CD14-positive monocyte (primary cell): ENCODE measurements at regions not wholly inside any gene's neighbourhood (a gene's known extent, or its start where the extent isn't known, plus 50 kb on each side); places are given as distances from the start of the nearest gene placed in this dataset.

Experiments used
- DNase-seq, 3 donors: peaks; one replicate each; pipeline ENCODE4 v3.0.0-alpha.2; 2011 to 2022
- H2AFZ ChIP-seq: 2 replicates; pipeline ENCODE4 v1.6.0; 2012; ENCODE audit warnings: mild to moderate bottlenecking, low read depth, low read length, inconsistent platforms; ENCODE audit not compliant: insufficient read depth, poor library complexity, severe bottlenecking
- H3K27ac ChIP-seq, 2 donors: 1 replicate in 1 of 2; 2 replicates in 1 of 2; pipeline ENCODE4 v1.5.1; 2012 to 2013; ENCODE audit warnings: low read length in 2 of 2, control low read depth in 1 of 2, inconsistent platforms in 1 of 2, low read depth in 1 of 2, mild to moderate bottlenecking in 1 of 2
- H3K27me3 ChIP-seq, 2 donors: one replicate each; pipeline versions ENCODE4 v1.6.0 to v1.6.1; 2011 to 2013; ENCODE audit warnings: low read length in 2 of 2; ENCODE audit not compliant: control insufficient read depth in 2 of 2, insufficient read depth in 2 of 2
- H3K36me3 ChIP-seq, 2 donors: replicated peaks in 1 of 2; 1 replicate in 1 of 2; 2 replicates in 1 of 2; pipeline versions ENCODE4 v1.5.1 to v1.6.1; 2012 to 2013; ENCODE audit warnings: low read length in 2 of 2, control low read depth in 1 of 2, inconsistent platforms in 1 of 2, mild to moderate bottlenecking in 1 of 2; ENCODE audit not compliant: insufficient read depth in 2 of 2, control insufficient read depth in 1 of 2
- H3K4me1 ChIP-seq, 2 donors: 1 replicate in 1 of 2; 2 replicates in 1 of 2; pipeline versions ENCODE4 v1.5.1 to v1.6.1; 2012 to 2013; ENCODE audit warnings: low read length in 2 of 2, control low read depth in 1 of 2, inconsistent platforms in 1 of 2, mild to moderate bottlenecking in 1 of 2, moderate library complexity in 1 of 2; ENCODE audit not compliant: insufficient read depth in 2 of 2, control insufficient read depth in 1 of 2
- H3K4me2 ChIP-seq: replicated peaks from 2 replicates; pipeline ENCODE3; 2012; ENCODE audit warnings: low read length, moderate library complexity, mild to moderate bottlenecking; ENCODE audit not compliant: poor library complexity, severe bottlenecking; ENCODE audit errors: extremely low read depth
- H3K4me3 ChIP-seq, 3 experiments: fragments of 200-600 bp in 1 of 3; sonication (generic) in 1 of 3; replicated peaks in 1 of 3; 1 replicate in 2 of 3; 2 replicates in 1 of 3; pipeline ENCODE4 v1.5.1; 2011 to 2013; ENCODE audit warnings: low read length in 3 of 3, mild to moderate bottlenecking in 3 of 3, control low read depth in 2 of 3, low read depth in 2 of 3, inconsistent platforms in 1 of 3, moderate library complexity in 1 of 3
- H3K79me2 ChIP-seq: 2 replicates; pipeline ENCODE4 v1.6.0; 2012; ENCODE audit warnings: mild to moderate bottlenecking, control low read depth, inconsistent platforms, low read length, moderate library complexity; ENCODE audit not compliant: insufficient read depth
- H3K9ac ChIP-seq: 2 replicates; pipeline ENCODE4 v1.6.0; 2017; ENCODE audit warnings: low read length, mild to moderate bottlenecking; ENCODE audit not compliant: insufficient read depth, poor library complexity, severe bottlenecking
- H3K9me3 ChIP-seq, 2 donors: replicated peaks in 1 of 2; 1 replicate in 1 of 2; 2 replicates in 1 of 2; pipeline versions ENCODE4 v1.5.1 to v1.6.1; 2012 to 2013; ENCODE audit warnings: low read length in 2 of 2, control low read depth in 1 of 2; ENCODE audit not compliant: control insufficient read depth in 1 of 2, insufficient read depth in 1 of 2
- H4K20me1 ChIP-seq: 2 replicates; pipeline ENCODE4 v1.6.0; 2012; ENCODE audit warnings: mild to moderate bottlenecking, low read length, control low read depth, moderate library complexity; ENCODE audit not compliant: insufficient read depth
- H3K27ac Mint-ChIP-seq, 7 donors: one replicate each; pipeline ENCODE4 v1.8.0; 2020; ENCODE audit warnings: mild to moderate bottlenecking in 7 of 7, mixed read lengths in 7 of 7, moderate library complexity in 6 of 7, inconsistent platforms in 2 of 7
- H3K27me3 Mint-ChIP-seq, 3 donors: one replicate each; pipeline ENCODE4 v1.8.0; 2021 to 2022; ENCODE audit warnings: low read depth in 3 of 3, mild to moderate bottlenecking in 3 of 3, mixed read lengths in 3 of 3, moderate library complexity in 3 of 3, inconsistent platforms in 1 of 3
- H3K36me3 Mint-ChIP-seq, 2 donors: one replicate each; pipeline ENCODE4 v1.8.0; 2020; ENCODE audit warnings: mixed read lengths in 2 of 2, inconsistent platforms in 1 of 2, mild to moderate bottlenecking in 1 of 2
- H3K4me1 Mint-ChIP-seq: one replicate; pipeline ENCODE4 v1.8.0; 2020; ENCODE audit warnings: mild to moderate bottlenecking, mixed read lengths
- H3K4me3 Mint-ChIP-seq, 2 donors: one replicate each; pipeline ENCODE4 v1.8.0; 2020; ENCODE audit warnings: mild to moderate bottlenecking in 2 of 2, mixed read lengths in 2 of 2, moderate library complexity in 1 of 2
- H3K9me3 Mint-ChIP-seq, 7 donors: one replicate each; pipeline ENCODE4 v1.8.0; 2020 to 2022; ENCODE audit warnings: mixed read lengths in 7 of 7, mild to moderate bottlenecking in 6 of 7, moderate library complexity in 6 of 7, inconsistent platforms in 2 of 7
- CTCF ChIP-seq: fragments of 200-600 bp; IDR thresholded peaks from one replicate; pipeline ENCODE4 v1.8.0; 2022; ENCODE audit warnings: antibody characterized with exemption, mild to moderate bottlenecking
- whole genome bisulfite sequencing: methylation state at CpG from one replicate; pipeline ENCODE4 v1.1.5; 2013; ENCODE audit warnings: missing lambda C conversion rate; ENCODE audit not compliant: insufficient coverage; 5-methylcytosine and 5-hydroxymethylcytosine counted together
- intact Hi-C, 2 donors: fragments of 100-400 bp; cut with micrococcal nuclease; formaldehyde crosslinking; loops; one replicate each; pipeline versions ENCODE4 v1.15.0 to v1.15.1; 2023

GRCh38 chr15:30770759-30771158, 133.0 kb upstream of the FAN1 start:
- peaks cover 3% of the 10 kb centered on the region for H3K4me1 Mint-ChIP-seq
- Histone ChIP-seq H3K36me3 (peaks cover 22 to 44% of the 10 kb centered on the region in 2 donors), H3K9me3 (peaks cover 5 to 13% of the 10 kb centered on the region in 2 donors), H3K79me2 (no peaks in the 10 kb centered on the region), H4K20me1 (no peaks in the 10 kb centered on the region), H3K4me1 (no peaks in the 10 kb centered on the region), H3K27ac (no peak overlapping the region), H3K4me2 (no peak overlapping the region), H3K4me3 (no peak overlapping the region), H3K27me3 (no peaks in the 10 kb centered on the region), H3K9ac (no peak overlapping the region), H2AFZ (no peak overlapping the region)
- WGBS, result 97% methylated on average over 16 of the region's 17 CpGs
- no peak for TF ChIP-seq CTCF
- DNase-seq, result no peak
- H3K36me3 Mint-ChIP-seq, result peaks cover 53 to 60% of the 10 kb centered on the region in 2 donors
- intact Hi-C loops, result no loop called here
- H3K27me3 Mint-ChIP-seq, result no peaks in the 10 kb centered on the region
- no peak overlapping the region for H3K4me3 Mint-ChIP-seq
- no peak overlapping the region for H3K27ac Mint-ChIP-seq
- H3K9me3 Mint-ChIP-seq, result peaks cover 9 to 17% (median 17%) of the 10 kb centered on the region in 7 donors

GRCh38 chr15:30783019-30783418, 120.7 kb upstream of the FAN1 start:
- H3K4me3 ChIP-seq, result no peak overlapping the region
- no peaks in the 10 kb centered on the region for H3K9me3 ChIP-seq
- TF ChIP-seq CTCF, result no peak
- H3K4me1 ChIP-seq, result no peaks in the 10 kb centered on the region
- H3K4me3 Mint-ChIP-seq, result no peak overlapping the region
- no peaks in the 10 kb centered on the region for H3K79me2 ChIP-seq
- no peak overlapping the region for H3K4me2 ChIP-seq
- no peaks in the 10 kb centered on the region for H3K4me1 Mint-ChIP-seq
- no peak overlapping the region for H3K27ac ChIP-seq
- H3K36me3 Mint-ChIP-seq, result no peaks in the 10 kb centered on the region
- WGBS, result 95% methylated on average over 5 of the region's 17 CpGs
- H2AFZ ChIP-seq, result no peak overlapping the region
- no peaks in the 10 kb centered on the region for H4K20me1 ChIP-seq
- H3K27me3 Mint-ChIP-seq, result peaks cover 0 to 4% (median 0%) of the 10 kb centered on the region in 3 donors
- H3K36me3 ChIP-seq, result no peaks in the 10 kb centered on the region
- DNase-seq, result no peak
- no peaks in the 10 kb centered on the region for H3K27me3 ChIP-seq
- no peak overlapping the region for H3K27ac Mint-ChIP-seq
- H3K9me3 Mint-ChIP-seq, result peaks cover 5 to 24% (median 14%) of the 10 kb centered on the region in 7 donors
- intact Hi-C loops, result no loop called here
- H3K9ac ChIP-seq, result no peak overlapping the region
